RWPE2 (cell line): ENCODE measurements at regions not wholly inside any gene's neighbourhood (a gene's known extent, or its start where the extent isn't known, plus 50 kb on each side); places are given as distances from the start of the nearest gene placed in this dataset.
A peak's percentile ranks its signal among the peaks of the same experiment; 100 is the strongest.

ENCODE experiments used
- ATAC-seq: fragments of 200-7000 bp; cut with Tn5 transposase; 3 replicates; pipeline ENCODE4 v1.9.1; 2021; ENCODE audit warnings: low read depth
- DNase-seq: peaks from one replicate; pipeline ENCODE4 v3.0.0-alpha.2; 2020; ENCODE audit warnings: low spot score
- H3K27ac ChIP-seq: fragments of 450-650 bp; 2 replicates; pipeline ENCODE4 v1.5.1; 2017; ENCODE audit warnings: mild to moderate bottlenecking; ENCODE audit not compliant: poor library complexity, severe bottlenecking
- H3K27me3 ChIP-seq: fragments of 250-450 bp; sonication (Bioruptor Pico); 2 replicates; pipeline ENCODE4 v1.5.1; 2021; ENCODE audit warnings: mild to moderate bottlenecking, moderate library complexity; ENCODE audit not compliant: insufficient read depth, poor library complexity, severe bottlenecking
- H3K36me3 ChIP-seq: fragments of 250-450 bp; sonication (Bioruptor Pico); 2 replicates; pipeline ENCODE4 v1.5.1; 2020; ENCODE audit warnings: low read depth, mild to moderate bottlenecking, moderate library complexity
- H3K4me1 ChIP-seq: fragments of 250-450 bp; sonication (Bioruptor Pico); 2 replicates; pipeline ENCODE4 v1.5.1; 2021; ENCODE audit warnings: mild to moderate bottlenecking, moderate library complexity; ENCODE audit not compliant: insufficient read depth, poor library complexity, severe bottlenecking
- H3K4me3 ChIP-seq: fragments of 250-450 bp; sonication (Bioruptor Pico); 2 replicates; pipeline ENCODE4 v1.5.1; 2021; ENCODE audit warnings: mild to moderate bottlenecking, moderate library complexity; ENCODE audit not compliant: severe bottlenecking
- H3K9me3 ChIP-seq: fragments of 250-450 bp; sonication (Bioruptor Pico); 2 replicates; pipeline ENCODE4 v1.5.1; 2021; ENCODE audit warnings: mild to moderate bottlenecking, moderate library complexity; ENCODE audit not compliant: severe bottlenecking
- TF ChIP-seq, protein P1 (sequence below): fragments of 450-650 bp; IDR thresholded peaks from one replicate; pipeline ENCODE4 v1.5.1; 2017; ENCODE audit warnings: mild to moderate bottlenecking, moderate library complexity; ENCODE audit not compliant: poor library complexity, severe bottlenecking

DNA sequence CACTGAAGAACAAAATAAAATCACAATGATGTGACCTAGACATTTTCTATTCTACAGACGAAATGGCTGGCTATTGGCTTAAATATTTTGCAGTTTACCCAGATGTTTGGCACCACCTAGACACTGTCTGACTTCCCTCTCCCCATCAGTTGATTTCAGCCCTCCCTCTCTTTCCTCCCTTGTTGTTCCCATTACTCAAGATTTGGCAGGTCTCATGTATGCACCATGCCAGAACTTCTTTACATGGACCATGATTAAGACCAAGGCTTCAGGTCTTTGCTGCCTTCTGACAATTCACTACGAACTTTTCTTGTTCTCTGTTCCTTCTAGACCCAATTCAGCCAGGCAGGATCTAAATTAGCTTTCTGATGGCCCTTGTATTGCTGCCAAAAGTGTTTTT, 66.6 kb upstream of the GDNF start:
- H3K36me3 ChIP-seq: no peaks in the 10 kb centered on the region
- DNase-seq (no peak), ATAC-seq (no peak)
- no peaks in the 10 kb centered on the region for H3K4me1 ChIP-seq
- H3K27me3 ChIP-seq: peaks cover 8% of the 10 kb centered on the region
- H3K4me3 ChIP-seq: no peak overlapping the region
- no peaks in the 10 kb centered on the region for H3K9me3 ChIP-seq
- H3K27ac ChIP-seq: no peak overlapping the region
- TF ChIP-seq, protein P1, sequence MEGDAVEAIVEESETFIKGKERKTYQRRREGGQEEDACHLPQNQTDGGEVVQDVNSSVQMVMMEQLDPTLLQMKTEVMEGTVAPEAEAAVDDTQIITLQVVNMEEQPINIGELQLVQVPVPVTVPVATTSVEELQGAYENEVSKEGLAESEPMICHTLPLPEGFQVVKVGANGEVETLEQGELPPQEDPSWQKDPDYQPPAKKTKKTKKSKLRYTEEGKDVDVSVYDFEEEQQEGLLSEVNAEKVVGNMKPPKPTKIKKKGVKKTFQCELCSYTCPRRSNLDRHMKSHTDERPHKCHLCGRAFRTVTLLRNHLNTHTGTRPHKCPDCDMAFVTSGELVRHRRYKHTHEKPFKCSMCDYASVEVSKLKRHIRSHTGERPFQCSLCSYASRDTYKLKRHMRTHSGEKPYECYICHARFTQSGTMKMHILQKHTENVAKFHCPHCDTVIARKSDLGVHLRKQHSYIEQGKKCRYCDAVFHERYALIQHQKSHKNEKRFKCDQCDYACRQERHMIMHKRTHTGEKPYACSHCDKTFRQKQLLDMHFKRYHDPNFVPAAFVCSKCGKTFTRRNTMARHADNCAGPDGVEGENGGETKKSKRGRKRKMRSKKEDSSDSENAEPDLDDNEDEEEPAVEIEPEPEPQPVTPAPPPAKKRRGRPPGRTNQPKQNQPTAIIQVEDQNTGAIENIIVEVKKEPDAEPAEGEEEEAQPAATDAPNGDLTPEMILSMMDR: no peak

DNA sequence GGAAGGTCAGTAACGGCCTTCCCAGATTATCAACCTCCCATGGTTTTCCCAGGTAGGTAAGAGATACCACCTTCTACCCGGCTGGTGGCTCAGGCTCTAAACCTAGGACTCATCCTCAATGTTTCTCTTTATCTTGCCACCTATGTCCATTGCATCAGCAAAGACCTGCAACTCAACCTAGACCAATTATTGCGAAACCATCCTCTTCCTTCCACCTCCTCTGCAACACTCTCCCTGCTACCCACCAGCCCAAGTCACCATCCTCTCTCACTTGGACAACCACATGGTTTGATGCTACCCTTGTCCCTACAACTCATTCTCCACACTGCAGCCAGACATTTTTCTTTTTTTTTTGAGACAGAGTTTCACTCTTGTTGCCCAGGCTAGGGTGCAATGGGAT, 65.4 kb upstream of the GDNF start:
- H3K27ac ChIP-seq: no peak overlapping the region
- no peaks in the 10 kb centered on the region for H3K4me1 ChIP-seq
- TF ChIP-seq, protein P1: no peak
- H3K9me3 ChIP-seq: no peaks in the 10 kb centered on the region
- peaks cover under 1% of the 10 kb centered on the region for H3K27me3 ChIP-seq
- ATAC-seq (no peak), DNase-seq (no peak)
- H3K36me3 ChIP-seq: no peaks in the 10 kb centered on the region
- H3K4me3 ChIP-seq: no peak overlapping the region

DNA sequence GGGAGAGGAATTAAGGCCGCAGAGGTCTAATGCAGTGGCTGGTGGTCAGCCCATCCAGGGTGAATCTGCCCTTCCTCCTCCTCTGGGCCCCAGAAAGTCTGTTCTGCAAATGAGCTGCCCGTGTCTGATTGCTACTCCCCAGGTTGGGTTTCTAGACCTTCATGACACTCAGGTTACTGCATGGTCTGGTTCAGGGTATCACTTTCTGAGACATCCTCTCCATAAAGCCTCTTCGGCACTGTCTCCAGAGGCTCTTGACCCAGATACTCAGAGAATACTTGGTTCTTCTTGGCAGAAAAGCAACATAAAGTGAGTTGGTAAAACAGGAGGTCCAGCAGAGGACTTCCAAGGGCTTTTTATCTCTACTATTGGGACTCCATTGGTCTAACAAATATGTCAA, 62.5 kb upstream of the GDNF start:
- DNase-seq: no peak
- TF ChIP-seq, protein P1: no peak

DNA sequence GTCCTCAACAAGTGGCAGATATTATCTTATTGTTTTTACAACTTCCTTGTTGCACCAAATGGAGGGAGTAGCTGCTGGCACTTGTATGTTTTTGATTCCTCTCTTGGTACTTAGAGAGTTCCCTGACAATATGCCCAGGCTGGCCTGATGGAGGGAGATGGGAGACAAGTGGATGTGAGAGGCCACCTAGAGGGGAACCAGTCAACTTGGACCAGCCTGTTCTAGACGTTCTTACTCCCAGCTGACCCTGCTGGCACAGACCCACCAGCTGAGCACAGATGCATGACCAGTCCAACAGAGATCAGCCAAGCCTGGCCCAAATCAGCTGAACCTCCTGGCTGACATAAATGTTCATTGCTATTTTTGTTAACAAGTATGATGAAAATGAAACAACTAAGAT, 60.9 kb upstream of the GDNF start:
- DNase-seq: no peak
- Histone ChIP-seq H3K27me3 (no peaks in the 10 kb centered on the region), H3K4me1 (no peaks in the 10 kb centered on the region), H3K36me3 (no peaks in the 10 kb centered on the region), H3K27ac (no peak overlapping the region), H3K4me3 (no peak overlapping the region), H3K9me3 (no peaks in the 10 kb centered on the region)
- TF ChIP-seq, protein P1: peak; percentile 39
- ATAC-seq: peak; percentile 83

More for the DNA sequence above, 62.5 kb upstream of the GDNF start:
- no peaks in the 10 kb centered on the region for H3K36me3 ChIP-seq
- H3K9me3 ChIP-seq: no peaks in the 10 kb centered on the region
- no peak overlapping the region for H3K4me3 ChIP-seq
- H3K4me1 ChIP-seq: no peaks in the 10 kb centered on the region
- ATAC-seq: no peak
- no peak overlapping the region for H3K27ac ChIP-seq
- H3K27me3 ChIP-seq: no peaks in the 10 kb centered on the region

DNA sequence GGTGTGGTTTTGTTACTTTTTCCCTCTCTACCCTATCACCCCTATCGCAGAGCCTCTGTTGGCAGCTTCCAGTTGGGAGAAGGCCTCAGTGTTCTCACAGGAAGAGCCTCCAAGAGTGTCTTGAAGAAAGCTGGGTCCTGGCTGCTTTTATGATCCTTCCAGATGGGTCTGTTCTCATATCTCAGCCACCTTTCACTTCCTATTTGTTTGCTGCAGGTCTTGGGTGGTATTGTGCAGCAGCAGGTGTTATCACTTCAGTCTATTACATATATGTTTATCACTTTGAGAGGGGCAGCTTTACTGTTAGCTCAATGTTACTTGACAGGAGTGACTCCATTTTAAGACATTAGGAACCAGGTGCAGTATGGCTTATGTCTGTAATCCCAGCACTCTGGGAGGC, 59.2 kb upstream of the GDNF start:
- Histone ChIP-seq H3K27me3 (no peaks in the 10 kb centered on the region), H3K27ac (no peak overlapping the region), H3K9me3 (no peaks in the 10 kb centered on the region), H3K4me1 (no peaks in the 10 kb centered on the region), H3K4me3 (no peak overlapping the region), H3K36me3 (no peaks in the 10 kb centered on the region)
- TF ChIP-seq, protein P1: no peak
- no peak for ATAC-seq
- no peak for DNase-seq
